ENCODE measurements at regions not wholly inside any gene's neighbourhood (a gene's known extent, or its start where the extent isn't known, plus 50 kb on each side); places are given as distances from the start of the nearest gene placed in this dataset.

DNA sequence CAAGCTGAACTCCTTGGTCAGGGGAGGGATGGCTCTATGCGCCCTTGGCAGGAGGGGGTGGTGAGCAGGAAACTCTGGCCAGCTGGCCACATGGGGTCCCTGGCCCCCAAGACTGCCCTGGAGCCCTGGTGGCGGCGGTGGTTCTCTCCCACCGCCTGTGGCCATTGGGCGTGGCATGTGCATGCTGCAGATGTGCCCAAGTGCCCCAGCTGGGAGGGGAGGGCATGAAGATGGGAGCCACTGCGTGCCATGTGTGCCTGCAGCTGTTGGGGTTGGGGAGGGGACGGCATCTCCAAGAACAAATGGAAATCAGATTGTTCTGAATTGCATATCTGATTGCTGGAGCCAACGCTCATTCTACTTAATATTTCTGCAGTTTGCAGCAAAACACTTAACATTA is 115.7 kb upstream of the IGF1 start:
- ATAC-seq (ENCODE audit: insufficient read depth, low FRiP score), result no peak
- Histone ChIP-seq H3K27ac (ENCODE audit: low read depth in 1 of 2, low read length in 1 of 2) (no peak overlapping the region), H3K4me1 (ENCODE audit: control insufficient read depth in 5 of 5, insufficient read depth in 5 of 5, low read length in 5 of 5) (no peaks in the 10 kb centered on the region), H3K4me3 (no peak overlapping the region), H3K27me3 (ENCODE audit: control insufficient read depth in 3 of 3, insufficient read depth in 3 of 3, low read length in 2 of 3) (no peaks in the 10 kb centered on the region), H3K9ac (ENCODE audit: insufficient read depth in 1 of 2, low read length in 2 of 2) (no peak overlapping the region), H3K36me3 (ENCODE audit: control insufficient read depth in 4 of 4, insufficient read depth in 4 of 4, low read length in 4 of 4) (no peaks in the 10 kb centered on the region), H3K9me3 (ENCODE audit: control insufficient read depth in 4 of 4, insufficient read depth in 3 of 4, low read length in 3 of 4) (peaks cover 0 to 3% (median 0%) of the 10 kb centered on the region in 4 donors)
- WGBS, 2 donors, result 87 to 95% methylated on average over 8 of the region's 8 CpGs
- no peak for DNase-seq
- TF ChIP-seq, protein P1, sequence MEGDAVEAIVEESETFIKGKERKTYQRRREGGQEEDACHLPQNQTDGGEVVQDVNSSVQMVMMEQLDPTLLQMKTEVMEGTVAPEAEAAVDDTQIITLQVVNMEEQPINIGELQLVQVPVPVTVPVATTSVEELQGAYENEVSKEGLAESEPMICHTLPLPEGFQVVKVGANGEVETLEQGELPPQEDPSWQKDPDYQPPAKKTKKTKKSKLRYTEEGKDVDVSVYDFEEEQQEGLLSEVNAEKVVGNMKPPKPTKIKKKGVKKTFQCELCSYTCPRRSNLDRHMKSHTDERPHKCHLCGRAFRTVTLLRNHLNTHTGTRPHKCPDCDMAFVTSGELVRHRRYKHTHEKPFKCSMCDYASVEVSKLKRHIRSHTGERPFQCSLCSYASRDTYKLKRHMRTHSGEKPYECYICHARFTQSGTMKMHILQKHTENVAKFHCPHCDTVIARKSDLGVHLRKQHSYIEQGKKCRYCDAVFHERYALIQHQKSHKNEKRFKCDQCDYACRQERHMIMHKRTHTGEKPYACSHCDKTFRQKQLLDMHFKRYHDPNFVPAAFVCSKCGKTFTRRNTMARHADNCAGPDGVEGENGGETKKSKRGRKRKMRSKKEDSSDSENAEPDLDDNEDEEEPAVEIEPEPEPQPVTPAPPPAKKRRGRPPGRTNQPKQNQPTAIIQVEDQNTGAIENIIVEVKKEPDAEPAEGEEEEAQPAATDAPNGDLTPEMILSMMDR (IDR thresholded peaks at IDR 0.05; ENCODE audit: control extremely low read depth, extremely low read depth), result no peak

DNA sequence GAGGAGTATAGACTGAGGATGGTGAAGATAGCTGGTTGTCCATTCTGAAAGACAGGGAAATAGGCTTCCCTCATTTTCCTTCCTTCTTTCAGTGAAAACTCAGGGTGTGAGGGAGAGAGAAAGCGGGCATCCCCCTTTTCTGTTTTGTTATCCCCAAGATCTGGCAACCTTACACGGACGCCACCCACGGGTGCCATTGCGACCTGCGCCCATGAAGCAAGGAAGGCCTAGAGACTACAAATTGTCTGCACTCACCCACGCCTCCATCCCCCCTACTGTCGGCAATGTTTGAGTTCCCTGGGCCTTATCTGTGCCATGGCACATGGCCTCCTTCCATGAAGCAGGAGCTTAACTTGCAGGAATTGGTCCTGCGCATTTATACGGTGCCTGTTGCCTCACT is 115.0 kb upstream of the IGF1 start:
- Histone ChIP-seq H3K27me3 (ENCODE audit: control insufficient read depth in 3 of 3, insufficient read depth in 3 of 3, low read length in 2 of 3) (no peaks in the 10 kb centered on the region), H3K27ac (ENCODE audit: low read depth in 1 of 2, low read length in 1 of 2) (no peak overlapping the region), H3K4me1 (ENCODE audit: control insufficient read depth in 5 of 5, insufficient read depth in 5 of 5, low read length in 5 of 5) (no peaks in the 10 kb centered on the region), H3K9ac (ENCODE audit: insufficient read depth in 1 of 2, low read length in 2 of 2) (no peak overlapping the region), H3K9me3 (ENCODE audit: control insufficient read depth in 4 of 4, insufficient read depth in 3 of 4, low read length in 3 of 4) (peaks cover 0 to 3% (median 0%) of the 10 kb centered on the region in 4 donors), H3K4me3 (no peak overlapping the region), H3K36me3 (ENCODE audit: control insufficient read depth in 4 of 4, insufficient read depth in 4 of 4, low read length in 4 of 4) (no peaks in the 10 kb centered on the region)
- WGBS, 2 donors, result 91 to 92% methylated on average over 10 of the region's 10 CpGs
- ATAC-seq (ENCODE audit: insufficient read depth, low FRiP score) (no peak), DNase-seq (no peak)
- TF ChIP-seq, protein P1 (IDR thresholded peaks at IDR 0.05; ENCODE audit: control extremely low read depth, extremely low read depth), result no peak

GRCh38 chr12:102593134-102593533 is 112.8 kb upstream of the IGF1 start:
- no peak overlapping the region for H3K9ac ChIP-seq (ENCODE audit: insufficient read depth in 1 of 2, low read length in 2 of 2)
- WGBS, 2 donors, result 60 to 65% methylated on average over 4 of the region's 4 CpGs
- ATAC-seq (ENCODE audit: insufficient read depth, low FRiP score) (no peak), DNase-seq (no peak)
- H3K4me3 ChIP-seq, result no peak overlapping the region
- no peaks in the 10 kb centered on the region for H3K4me1 ChIP-seq (ENCODE audit: control insufficient read depth in 5 of 5, insufficient read depth in 5 of 5, low read length in 5 of 5)
- TF ChIP-seq, protein P1 (IDR thresholded peaks at IDR 0.05; ENCODE audit: control extremely low read depth, extremely low read depth), result no peak
- H3K36me3 ChIP-seq (ENCODE audit: control insufficient read depth in 4 of 4, insufficient read depth in 4 of 4, low read length in 4 of 4), result no peaks in the 10 kb centered on the region
- H3K27me3 ChIP-seq (ENCODE audit: control insufficient read depth in 3 of 3, insufficient read depth in 3 of 3, low read length in 2 of 3), result no peaks in the 10 kb centered on the region
- H3K9me3 ChIP-seq (ENCODE audit: control insufficient read depth in 4 of 4, insufficient read depth in 3 of 4, low read length in 3 of 4), result peaks cover 0 to 3% (median 0%) of the 10 kb centered on the region in 4 donors
- no peak overlapping the region for H3K27ac ChIP-seq (ENCODE audit: low read depth in 1 of 2, low read length in 1 of 2)

DNA sequence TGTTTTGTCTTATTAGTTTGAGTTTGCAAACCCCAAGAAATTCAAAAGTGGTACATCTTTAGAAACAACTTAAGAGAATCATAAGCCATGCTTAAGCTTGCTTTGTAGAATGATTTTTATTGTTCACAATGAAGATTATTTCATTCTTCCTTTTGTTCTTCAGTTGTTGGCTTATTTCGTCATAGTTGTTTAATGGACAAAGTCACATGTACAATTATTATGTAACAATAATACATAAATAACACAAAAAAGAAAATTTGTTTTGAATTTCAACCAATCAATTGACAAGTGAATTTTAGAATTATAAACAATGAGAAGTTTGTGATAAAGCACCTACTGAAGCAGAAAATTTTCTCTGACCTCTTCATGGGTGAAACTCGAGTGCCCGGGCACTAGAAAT is 111.8 kb upstream of the IGF1 start:
- H3K36me3 ChIP-seq (ENCODE audit: control insufficient read depth in 4 of 4, insufficient read depth in 4 of 4, low read length in 4 of 4), result no peaks in the 10 kb centered on the region
- H3K9ac ChIP-seq (ENCODE audit: insufficient read depth in 1 of 2, low read length in 2 of 2), result no peak overlapping the region
- ATAC-seq (ENCODE audit: insufficient read depth, low FRiP score) (no peak), DNase-seq (no peak)
- H3K27ac ChIP-seq (ENCODE audit: low read depth in 1 of 2, low read length in 1 of 2), result no peak overlapping the region
- no peaks in the 10 kb centered on the region for H3K4me1 ChIP-seq (ENCODE audit: control insufficient read depth in 5 of 5, insufficient read depth in 5 of 5, low read length in 5 of 5)
- peaks cover 0 to 3% (median 0%) of the 10 kb centered on the region in 4 donors for H3K9me3 ChIP-seq (ENCODE audit: control insufficient read depth in 4 of 4, insufficient read depth in 3 of 4, low read length in 3 of 4)
- no peak overlapping the region for H3K4me3 ChIP-seq
- TF ChIP-seq, protein P1 (IDR thresholded peaks at IDR 0.05; ENCODE audit: control extremely low read depth, extremely low read depth), result no peak
- H3K27me3 ChIP-seq (ENCODE audit: control insufficient read depth in 3 of 3, insufficient read depth in 3 of 3, low read length in 2 of 3), result no peaks in the 10 kb centered on the region
- WGBS, 2 donors, result 85 to 88% methylated on average over 3 of the region's 3 CpGs
